ENCODE measurements at regions not wholly inside any gene's neighbourhood (a gene's known extent, or its start where the extent isn't known, plus 50 kb on each side); places are given as distances from the start of the nearest gene placed in this dataset.

DNA sequence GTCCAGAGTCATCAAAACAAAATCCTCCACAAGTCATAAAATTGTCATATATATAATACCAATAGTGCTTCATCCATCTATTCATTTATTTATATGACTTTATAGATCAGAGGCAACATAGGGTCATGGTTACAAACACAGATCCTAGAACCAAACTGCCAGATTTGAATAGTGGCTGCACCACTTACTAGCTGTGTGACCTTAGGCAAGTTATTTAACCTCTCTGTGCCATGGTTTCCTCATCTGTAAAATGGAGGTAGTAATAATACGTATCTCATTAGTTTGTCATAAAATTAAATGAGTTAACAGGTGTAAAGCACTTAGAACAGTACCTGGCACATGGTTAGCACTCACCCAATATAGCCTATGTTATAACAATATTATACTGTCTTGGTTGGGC is 58.9 kb upstream of the BZW1 start:
- DNase-seq, result no peak

- DNase-seq, result no peak
Observed at GRCh38 chr2:200756618-200757321, 54.9 kb upstream of the BZW1 start.

GRCh38 chr2:200757399-200757798 is 54.3 kb upstream of the BZW1 start:
- DNase-seq, result no peak

DNA sequence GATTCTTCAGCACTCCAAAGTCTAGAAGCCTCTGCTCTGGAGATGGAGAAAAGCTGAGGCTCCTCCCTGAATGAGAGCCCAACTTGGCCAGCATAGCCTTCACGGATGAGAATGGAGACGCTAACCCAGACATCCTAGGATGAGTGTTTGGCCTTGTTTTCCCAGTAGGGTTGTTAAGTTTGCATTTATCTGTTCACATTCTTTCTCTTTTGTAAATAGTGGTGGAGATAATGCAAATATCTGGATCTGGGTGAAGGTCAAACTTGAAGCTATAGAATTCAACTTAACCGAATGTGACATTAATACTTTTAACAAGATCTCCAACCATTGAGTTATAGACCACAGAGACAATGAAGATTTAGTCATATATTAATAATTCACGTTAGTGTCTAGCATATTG is 53.4 kb upstream of the BZW1 start:
- DNase-seq, result no peak

DNA sequence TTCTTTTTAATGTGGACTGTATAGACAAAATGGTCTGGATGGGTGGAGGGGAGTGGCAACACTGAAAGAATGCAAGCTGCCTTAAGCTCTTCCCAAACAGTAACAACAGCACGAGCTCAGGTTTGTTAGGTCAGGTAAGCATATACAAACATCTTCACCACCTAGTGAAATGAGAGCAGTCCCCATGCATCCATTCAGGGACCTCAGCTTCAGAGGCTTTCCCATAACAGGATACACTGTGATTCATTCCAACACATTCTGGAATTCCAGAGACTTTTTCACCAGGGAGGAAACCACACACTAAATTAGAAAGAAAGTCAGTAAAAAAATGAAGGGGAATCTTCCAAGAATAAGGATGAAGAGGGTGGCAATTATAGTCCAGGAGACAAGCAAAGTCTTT is 50.4 kb upstream of the BZW1 start:
- DNase-seq, result no peak

All from NCI-H774 (cell line).